B cell (primary cell): ENCODE measurements at regions not wholly inside any gene's neighbourhood (a gene's known extent, or its start where the extent isn't known, plus 50 kb on each side); places are given as distances from the start of the nearest gene placed in this dataset.
"Not testable (repeated sequence)": the region's sequence is repeated elsewhere in the genome, so short reads cannot be mapped to it uniquely, and the experiment has no call there.

ENCODE experiments used
- ATAC-seq: fragments of 200-7000 bp; cut with Tn5 transposase; one replicate; pipeline ENCODE4 v1.10.0; 2021; ENCODE audit warnings: low read depth, mild to moderate bottlenecking, moderate number of reproducible peaks, moderate library complexity
- CTCF ChIA-PET: fragments of 350-600 bp; sonication (Branson Sonifier 250); formaldehyde crosslinking; loops from one replicate; lab custom pipeline; 2021; ENCODE audit warnings: antibody characterized with exemption, inconsistent platforms; lab: Charles Lee
- POLR2A ChIA-PET: fragments of 350-600 bp; sonication (Branson Sonifier 250); formaldehyde crosslinking; loops from one replicate; lab custom pipeline; 2021; ENCODE audit warnings: antibody characterized with exemption; lab: Charles Lee
- DNase-seq: peaks from one replicate; pipeline ENCODE4 v3.0.0; 2013
- H2AFZ ChIP-seq: 2 replicates; pipeline ENCODE4 v1.6.1; 2012; ENCODE audit warnings: mild to moderate bottlenecking, low read depth, low read length; ENCODE audit not compliant: insufficient read depth, poor library complexity, severe bottlenecking
- H3K27ac ChIP-seq, 2 donors: 1 replicate in 1 of 2; 2 replicates in 1 of 2; pipeline ENCODE4 v1.5.1; 2012 to 2013; ENCODE audit warnings: low read length in 2 of 2, mild to moderate bottlenecking in 2 of 2, moderate library complexity in 1 of 2
- H3K27me3 ChIP-seq, 4 experiments: fragments of 200-600 bp in 1 of 4; sonication (generic) in 1 of 4; replicated peaks in 1 of 4; 1 replicate in 2 of 4; 2 replicates in 2 of 4; pipeline versions ENCODE4 v1.6.1 to v1.7.0; 2013 to 2016; ENCODE audit warnings: low read length in 3 of 4, mild to moderate bottlenecking in 2 of 4, mixed read lengths in 1 of 4, moderate library complexity in 1 of 4; ENCODE audit not compliant: insufficient read depth in 4 of 4, control insufficient read depth in 3 of 4; ENCODE audit errors: control extremely low read depth in 1 of 4
- H3K36me3 ChIP-seq, 2 experiments: replicated peaks in 1 of 2; 1 replicate in 1 of 2; 2 replicates in 1 of 2; pipeline versions ENCODE4 v1.6.1 to v1.7.1; 2013; ENCODE audit warnings: low read length in 1 of 2; ENCODE audit not compliant: insufficient read depth in 2 of 2, control insufficient read depth in 1 of 2; ENCODE audit errors: control extremely low read depth in 1 of 2, extremely low read depth in 1 of 2
- H3K4me1 ChIP-seq, 2 donors: fragments of 200-600 bp in 1 of 2; sonication (generic) in 1 of 2; 1 replicate in 1 of 2; 2 replicates in 1 of 2; pipeline versions ENCODE4 v1.5.1 to v1.6.1; 2013 to 2017; ENCODE audit warnings: low read length in 2 of 2; ENCODE audit not compliant: control insufficient read depth in 2 of 2, insufficient read depth in 2 of 2
- H3K4me2 ChIP-seq: replicated peaks from 2 replicates; pipeline ENCODE3; 2012; ENCODE audit warnings: mild to moderate bottlenecking, low read depth, low read length; ENCODE audit not compliant: poor library complexity, severe bottlenecking
- H3K4me3 ChIP-seq, 5 experiments: fragments of 200-600 bp in 1 of 5; sonication (generic) in 1 of 5; 1 replicate in 3 of 5; 2 replicates in 2 of 5; pipeline versions ENCODE4 v1.5.1 to v1.7.0; 2011 to 2016; ENCODE audit warnings: low read length in 4 of 5, mild to moderate bottlenecking in 4 of 5, low read depth in 2 of 5, control low read depth in 1 of 5, moderate library complexity in 1 of 5; ENCODE audit not compliant: insufficient read depth in 1 of 5; ENCODE audit errors: control extremely low read depth in 1 of 5, extremely low read depth in 1 of 5
- H3K79me2 ChIP-seq: fragments of 200-600 bp; sonication (generic); one replicate; pipeline ENCODE4 v1.6.0; 2016; ENCODE audit warnings: low read length; ENCODE audit not compliant: control insufficient read depth, insufficient read depth
- H3K9ac ChIP-seq: fragments of 200-600 bp; sonication (generic); 2 replicates; pipeline ENCODE4 v1.6.1; 2017; ENCODE audit warnings: mild to moderate bottlenecking, low read length, moderate library complexity
- H3K9me3 ChIP-seq, 3 donors: one replicate each; pipeline versions ENCODE4 v1.6.1 to v1.7.1; 2013; ENCODE audit warnings: low read length in 2 of 3; ENCODE audit not compliant: control insufficient read depth in 2 of 3, insufficient read depth in 1 of 3; ENCODE audit errors: control extremely low read depth in 1 of 3
- H4K20me1 ChIP-seq: 2 replicates; pipeline ENCODE4 v1.6.0; 2012; ENCODE audit warnings: mild to moderate bottlenecking, low read length; ENCODE audit not compliant: insufficient read depth, control insufficient read depth, poor library complexity, severe bottlenecking
- H3K27ac Mint-ChIP-seq: one replicate; pipeline ENCODE4 v1.8.0; 2021; ENCODE audit warnings: mixed read lengths
- H3K27me3 Mint-ChIP-seq: one replicate; pipeline ENCODE4 v1.8.0; 2021; ENCODE audit warnings: mixed read lengths
- H3K4me1 Mint-ChIP-seq: one replicate; pipeline ENCODE4 v1.8.0; 2021; ENCODE audit warnings: mixed read lengths
- H3K4me3 Mint-ChIP-seq: one replicate; pipeline ENCODE4 v1.8.0; 2021; ENCODE audit warnings: mixed read lengths
- H3K9me3 Mint-ChIP-seq: one replicate; pipeline ENCODE4 v1.8.0; 2022; ENCODE audit warnings: mixed read lengths; ENCODE audit not compliant: insufficient read depth
- CTCF ChIP-seq: fragments of 200-600 bp; IDR thresholded peaks from one replicate; pipeline ENCODE4 v1.8.0; 2022; ENCODE audit warnings: antibody characterized with exemption, mild to moderate bottlenecking
- EZH2 ChIP-seq: IDR thresholded peaks from 2 replicates; pipeline ENCODE4 v1.6.1; 2012; ENCODE audit warnings: borderline replicate concordance, low read depth, mild to moderate bottlenecking, moderate library complexity, low read length; ENCODE audit not compliant: insufficient read depth, poor library complexity, severe bottlenecking
- WGBS: methylation state at CpG from one replicate; pipeline ENCODE4 v1.1.5; 2013; ENCODE audit warnings: missing lambda C conversion rate; ENCODE audit not compliant: insufficient coverage; 5-methylcytosine and 5-hydroxymethylcytosine counted together
- intact Hi-C: fragments of 100-400 bp; cut with micrococcal nuclease; formaldehyde crosslinking; loops from one replicate; pipeline ENCODE4 v1.10.0; 2022

GRCh38 chr1:38183747-38184146 is 137.2 kb upstream of the POU3F1 start:
- Histone ChIP-seq H3K4me2 (no peak overlapping the region), H4K20me1 (no peaks in the 10 kb centered on the region), H3K4me3 (no peak overlapping the region), H3K4me1 (no peaks in the 10 kb centered on the region), H3K27ac (no peak overlapping the region), H3K79me2 (no peaks in the 10 kb centered on the region), H2AFZ (no peak overlapping the region), H3K9ac (no peak overlapping the region), H3K36me3 (no peaks in the 10 kb centered on the region), H3K9me3 (peaks cover 0 to 3% (median 0%) of the 10 kb centered on the region in 3 donors), H3K27me3 (peaks cover 0 to 8% (median 1%) of the 10 kb centered on the region in 4 experiments)
- ChIA-PET POLR2A (no interaction called here), CTCF (interaction anchor here (1.2 kb wide), 1 partner anchor 9 kb away, joined by 3 read pairs; no protein-coding TSS in a partner anchor)
- Mint-ChIP-seq H3K27ac (no peak overlapping the region), H3K27me3 (peaks cover 14% of the 10 kb centered on the region), H3K4me1 (no peaks in the 10 kb centered on the region), H3K9me3 (peaks cover 5% of the 10 kb centered on the region), H3K4me3 (no peak overlapping the region)
- ATAC-seq (no peak), DNase-seq (no peak)
- TF ChIP-seq CTCF (no peak), EZH2 (no peak)
- intact Hi-C loops = no loop called here
- 100% methylated on average over 1 of the region's 2 CpGs for WGBS

GRCh38 chr1:38183096-38183495 is 136.5 kb upstream of the POU3F1 start:
- no peak overlapping the region for H3K4me3 Mint-ChIP-seq
- ATAC-seq (no peak), DNase-seq (no peak)
- Histone ChIP-seq H3K4me1 (no peaks in the 10 kb centered on the region), H3K9me3 (peaks cover 0 to 3% (median 0%) of the 10 kb centered on the region in 3 donors), H3K4me3 (no peak overlapping the region), H3K27ac (no peak overlapping the region), H4K20me1 (no peaks in the 10 kb centered on the region), H2AFZ (no peak overlapping the region), H3K4me2 (no peak overlapping the region), H3K9ac (no peak overlapping the region), H3K79me2 (no peaks in the 10 kb centered on the region), H3K36me3 (no peaks in the 10 kb centered on the region), H3K27me3 (peaks cover 0 to 4% (median 0%) of the 10 kb centered on the region in 4 experiments)
- CTCF ChIA-PET = interaction anchor here (1.2 kb wide), 1 partner anchor 9 kb away, joined by 3 read pairs; no protein-coding TSS in a partner anchor
- H3K9me3 Mint-ChIP-seq = peaks cover 5% of the 10 kb centered on the region
- no peak overlapping the region for H3K27ac Mint-ChIP-seq
- WGBS = 80% methylated on average over 5 of the region's 7 CpGs
- no peaks in the 10 kb centered on the region for H3K4me1 Mint-ChIP-seq
- intact Hi-C loops = no loop called here
- no peak for TF ChIP-seq CTCF
- no peak for TF ChIP-seq EZH2
- POLR2A ChIA-PET = no interaction called here
- H3K27me3 Mint-ChIP-seq = peaks cover 14% of the 10 kb centered on the region

- WGBS = no CpG with 5 or more reads among the region's 1 CpG
- H3K9ac ChIP-seq, ATAC-seq, H3K27me3 Mint-ChIP-seq, H3K4me1 ChIP-seq, intact Hi-C loops, H3K27me3 ChIP-seq, POLR2A ChIA-PET, DNase-seq, H3K4me1 Mint-ChIP-seq, H3K9me3 Mint-ChIP-seq, CTCF ChIA-PET, H3K79me2 ChIP-seq, H3K36me3 ChIP-seq, H3K27ac ChIP-seq, H3K9me3 ChIP-seq, H3K27ac Mint-ChIP-seq, H4K20me1 ChIP-seq, H3K4me3 ChIP-seq, H3K4me2 ChIP-seq, H3K4me3 Mint-ChIP-seq, H2AFZ ChIP-seq: not testable (repeated sequence)
These were observed 133.8 kb upstream of the POU3F1 start for GRCh38 chr1:38180388-38180787.
